PC-3 (cell line): ENCODE measurements at regions not wholly inside any gene's neighbourhood (a gene's known extent, or its start where the extent isn't known, plus 50 kb on each side); places are given as distances from the start of the nearest gene placed in this dataset.

Experiments
- ATAC-seq: fragments of 200-7000 bp; cut with Tn5 transposase; 2 replicates; pipeline ENCODE4 v1.9.1; 2020; ENCODE audit warnings: mild to moderate bottlenecking, moderate library complexity
- BruUV-seq: library from RNA; stranded (reverse); fragments of 400-500 nt; replicated peaks from 2 replicates; lab custom pipeline; 2021; lab: Mats Ljungman, UMichigan
- CTCF ChIA-PET: fragments of 300-600 bp; sonication (Branson Sonifier 250); formaldehyde crosslinking; loops from one replicate; lab custom pipeline; 2022; ENCODE audit warnings: antibody characterized with exemption; lab: Charles Lee
- POLR2A ChIA-PET: fragments of 300-600 bp; sonication (Branson Sonifier 250); formaldehyde crosslinking; loops from one replicate; lab custom pipeline; 2022; ENCODE audit warnings: antibody characterized with exemption; ENCODE audit not compliant: unreplicated experiment; lab: Charles Lee
- DNase-seq: peaks from one replicate; pipeline ENCODE4 v3.0.0-alpha.2; 2015
- H2AFZ ChIP-seq: fragments of 300-600 bp; sonication (generic); 2 replicates; pipeline ENCODE4 v1.6.0; 2016; ENCODE audit warnings: antibody characterized with exemption, low read length
- H3F3A ChIP-seq: fragments of 300-600 bp; sonication (generic); one replicate; pipeline ENCODE4 v1.6.0; 2017; ENCODE audit warnings: antibody characterized with exemption, low read length, control low read depth, mild to moderate bottlenecking; ENCODE audit not compliant: unreplicated experiment
- H3K27ac ChIP-seq: fragments of 300-600 bp; sonication (generic); 2 replicates; pipeline ENCODE4 v1.5.1; 2016; ENCODE audit warnings: mild to moderate bottlenecking, low read length
- H3K27me3 ChIP-seq: fragments of 300-600 bp; sonication (generic); 2 replicates; pipeline ENCODE4 v1.6.1; 2016; ENCODE audit warnings: low read length, mixed read lengths
- H3K36me3 ChIP-seq: fragments of 300-600 bp; sonication (generic); 2 replicates; pipeline ENCODE4 v1.6.1; 2016; ENCODE audit warnings: low read depth, mixed run types, low read length, mixed read lengths
- H3K4me1 ChIP-seq: fragments of 300-600 bp; sonication (generic); 2 replicates; pipeline ENCODE4 v1.5.1; 2016; ENCODE audit warnings: low read length; ENCODE audit not compliant: insufficient read depth
- H3K4me2 ChIP-seq: fragments of 300-600 bp; sonication (generic); 2 replicates; pipeline ENCODE4 v1.6.0; 2016; ENCODE audit warnings: low read length
- H3K4me3 ChIP-seq: fragments of 300-600 bp; sonication (generic); 2 replicates; pipeline ENCODE4 v1.5.1; 2016; ENCODE audit warnings: mild to moderate bottlenecking, low read length, mixed read lengths
- H3K79me2 ChIP-seq: fragments of 300-600 bp; sonication (generic); 2 replicates; pipeline ENCODE4 v1.6.1; 2017; ENCODE audit warnings: low read length, mixed read lengths
- H3K9ac ChIP-seq: fragments of 300-600 bp; sonication (generic); 2 replicates; pipeline ENCODE4 v1.6.0; 2016; ENCODE audit warnings: mild to moderate bottlenecking, low read length
- H3K9me2 ChIP-seq: fragments of 300-600 bp; sonication (generic); replicated peaks from 2 replicates; pipeline ENCODE4 v1.6.1; 2016; ENCODE audit warnings: mixed run types, low read length, mixed read lengths
- H3K9me3 ChIP-seq: fragments of 300-600 bp; sonication (generic); 2 replicates; pipeline ENCODE4 v1.6.1; 2016; ENCODE audit warnings: low read length, mixed read lengths
- H4K20me1 ChIP-seq: fragments of 300-600 bp; sonication (generic); 2 replicates; pipeline ENCODE4 v1.6.1; 2016; ENCODE audit warnings: low read length, mixed read lengths
- CTCF ChIP-seq: fragments of 300-600 bp; sonication (generic); conservative IDR thresholded peaks from 2 replicates; pipeline ENCODE4 v1.5.1; 2017; ENCODE audit warnings: antibody characterized with exemption, low read depth, mild to moderate bottlenecking, low read length
- EZH2 ChIP-seq: fragments of 300-600 bp; sonication (generic); IDR thresholded peaks from one replicate; pipeline ENCODE4 v1.6.1; 2017; ENCODE audit warnings: antibody characterized with exemption, mild to moderate bottlenecking, low read length; ENCODE audit not compliant: unreplicated experiment
- EZH2phosphoT487 ChIP-seq: fragments of 300-600 bp; sonication (generic); IDR thresholded peaks from 2 replicates; pipeline ENCODE4 v1.6.1; 2018; ENCODE audit warnings: mild to moderate bottlenecking, antibody characterized with exemption, low read length, borderline replicate concordance
- intact Hi-C: fragments of 100-400 bp; cut with micrococcal nuclease; formaldehyde crosslinking; loops from 2 replicates; pipeline ENCODE4 v1.9.0; 2023

- no TSS peak for BruUV-seq
- H3F3A ChIP-seq: no peaks in the 10 kb centered on the region
- H4K20me1 ChIP-seq: no peaks in the 10 kb centered on the region
- H3K27me3 ChIP-seq: no peaks in the 10 kb centered on the region
- TF ChIP-seq EZH2: no peak
- TF ChIP-seq CTCF: no peak
- TF ChIP-seq EZH2phosphoT487: no peak
- ATAC-seq (no peak), DNase-seq (no peak)
- no peak overlapping the region for H3K4me2 ChIP-seq
- H2AFZ ChIP-seq: no peak overlapping the region
- no peaks in the 10 kb centered on the region for H3K79me2 ChIP-seq
- no peaks in the 10 kb centered on the region for H3K4me1 ChIP-seq
- H3K4me3 ChIP-seq: no peak overlapping the region
- H3K27ac ChIP-seq: no peak overlapping the region
- H3K9ac ChIP-seq: no peak overlapping the region
- H3K36me3 ChIP-seq: no peaks in the 10 kb centered on the region
- intact Hi-C loops: no loop called here
- H3K9me3 ChIP-seq: 0 out of 2 replicates have a peak, but pooled peaks cover 11% of the 10 kb centered on the region
- ChIA-PET POLR2A (no interaction called here), CTCF (no interaction called here)
- no peaks in the 10 kb centered on the region for H3K9me2 ChIP-seq
These were observed 132.9 kb upstream of the DIO3 start for GRCh38 chr14:101428409-101428808.

GRCh38 chr14:101435546-101435945 is 125.7 kb upstream of the DIO3 start:
- no peak overlapping the region for H2AFZ ChIP-seq
- no peaks in the 10 kb centered on the region for H3K79me2 ChIP-seq
- no peak overlapping the region for H3K9ac ChIP-seq
- H3K9me2 ChIP-seq: no peaks in the 10 kb centered on the region
- H3K27me3 ChIP-seq: no peaks in the 10 kb centered on the region
- DNase-seq (no peak), ATAC-seq (no peak)
- ChIA-PET POLR2A (no interaction called here), CTCF (no interaction called here)
- no peaks in the 10 kb centered on the region for H3K9me3 ChIP-seq
- intact Hi-C loops: no loop called here
- no peaks in the 10 kb centered on the region for H4K20me1 ChIP-seq
- H3K4me2 ChIP-seq: no peak overlapping the region
- no peaks in the 10 kb centered on the region for H3K36me3 ChIP-seq
- H3K27ac ChIP-seq: no peak overlapping the region
- H3K4me3 ChIP-seq: no peak overlapping the region
- TF ChIP-seq EZH2phosphoT487 (no peak), EZH2 (no peak), CTCF (no peak)
- no TSS peak for BruUV-seq
- H3F3A ChIP-seq: no peaks in the 10 kb centered on the region
- no peaks in the 10 kb centered on the region for H3K4me1 ChIP-seq

GRCh38 chr14:101439023-101439422 is 122.3 kb upstream of the DIO3 start:
- intact Hi-C loops: no loop called here
- Histone ChIP-seq H3K4me1 (peaks cover 5% of the 10 kb centered on the region; the same call in 1 of the 2 replicates), H3K9me3 (no peaks in the 10 kb centered on the region), H3K27ac (no peak overlapping the region), H3K9ac (no peak overlapping the region), H2AFZ (no peak overlapping the region), H4K20me1 (no peaks in the 10 kb centered on the region), H3F3A (no peaks in the 10 kb centered on the region), H3K79me2 (no peaks in the 10 kb centered on the region), H3K9me2 (no peaks in the 10 kb centered on the region), H3K36me3 (no peaks in the 10 kb centered on the region), H3K27me3 (no peaks in the 10 kb centered on the region), H3K4me3 (no peak overlapping the region), H3K4me2 (no peak overlapping the region)
- ChIA-PET CTCF (no interaction called here), POLR2A (no interaction called here)
- no TSS peak for BruUV-seq
- DNase-seq (no peak), ATAC-seq (no peak)
- TF ChIP-seq EZH2phosphoT487 (no peak), EZH2 (no peak), CTCF (no peak)
